ENCODE measurements at regions not wholly inside any gene's neighbourhood (a gene's known extent, or its start where the extent isn't known, plus 50 kb on each side); places are given as distances from the start of the nearest gene placed in this dataset.

- TF ChIP-seq CTCF (IDR thresholded peaks at IDR 0.05) (no peak), POLR2A (IDR thresholded peaks at IDR 0.05) (no peak)
These were observed 196.9 kb downstream of the HAUS1 start for GRCh38 chr18:46301081-46301480.
